ENCODE measurements at regions not wholly inside any gene's neighbourhood (a gene's known extent, or its start where the extent isn't known, plus 50 kb on each side); places are given as distances from the start of the nearest gene placed in this dataset.
"Not testable (repeated sequence)": the region's sequence is repeated elsewhere in the genome, so short reads cannot be mapped to it uniquely, and the experiment has no call there.

DNA sequence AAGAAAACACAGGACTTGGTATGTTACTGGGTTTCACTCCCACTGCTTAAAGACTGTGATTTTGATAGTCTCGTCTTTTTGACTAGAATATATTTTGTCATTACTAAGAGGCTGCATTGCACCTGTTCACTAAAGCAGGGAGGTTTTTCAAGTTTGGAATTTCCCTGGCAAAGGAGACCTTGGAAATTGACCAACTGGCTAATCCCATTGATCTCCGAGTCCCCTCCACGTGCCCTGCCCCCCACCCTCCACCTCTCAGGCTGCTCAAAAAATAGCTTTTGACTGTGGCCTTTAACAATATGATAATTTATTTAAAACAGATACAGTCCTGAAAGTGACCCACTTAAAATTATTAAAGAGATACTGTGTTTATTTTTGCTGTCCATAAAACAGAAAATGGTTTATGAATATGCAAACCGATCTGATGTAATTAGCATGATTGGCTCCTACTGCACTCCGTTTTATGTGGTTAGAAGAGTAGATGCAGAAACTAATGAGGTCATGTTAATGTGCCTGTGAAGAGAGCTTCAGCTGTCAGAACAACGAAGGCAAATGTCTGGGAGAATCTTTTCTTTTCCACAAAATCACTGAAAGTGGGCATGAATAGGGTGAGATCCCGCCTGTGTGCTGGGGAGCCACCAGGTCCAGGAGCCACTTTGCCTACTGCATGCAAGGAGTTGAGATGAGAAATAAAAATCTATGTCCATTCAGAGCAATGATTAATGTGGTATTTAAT lies 361.5 kb downstream of the RRAGC start:
- no peak for DNase-seq

- DNase-seq, result not testable (repeated sequence)
Observed at GRCh38 chr1:38493306-38493705, 366.3 kb downstream of the RRAGC start.

GRCh38 chr1:38489844-38490270 lies 369.7 kb downstream of the RRAGC start:
- DNase-seq, result no peak

DNA sequence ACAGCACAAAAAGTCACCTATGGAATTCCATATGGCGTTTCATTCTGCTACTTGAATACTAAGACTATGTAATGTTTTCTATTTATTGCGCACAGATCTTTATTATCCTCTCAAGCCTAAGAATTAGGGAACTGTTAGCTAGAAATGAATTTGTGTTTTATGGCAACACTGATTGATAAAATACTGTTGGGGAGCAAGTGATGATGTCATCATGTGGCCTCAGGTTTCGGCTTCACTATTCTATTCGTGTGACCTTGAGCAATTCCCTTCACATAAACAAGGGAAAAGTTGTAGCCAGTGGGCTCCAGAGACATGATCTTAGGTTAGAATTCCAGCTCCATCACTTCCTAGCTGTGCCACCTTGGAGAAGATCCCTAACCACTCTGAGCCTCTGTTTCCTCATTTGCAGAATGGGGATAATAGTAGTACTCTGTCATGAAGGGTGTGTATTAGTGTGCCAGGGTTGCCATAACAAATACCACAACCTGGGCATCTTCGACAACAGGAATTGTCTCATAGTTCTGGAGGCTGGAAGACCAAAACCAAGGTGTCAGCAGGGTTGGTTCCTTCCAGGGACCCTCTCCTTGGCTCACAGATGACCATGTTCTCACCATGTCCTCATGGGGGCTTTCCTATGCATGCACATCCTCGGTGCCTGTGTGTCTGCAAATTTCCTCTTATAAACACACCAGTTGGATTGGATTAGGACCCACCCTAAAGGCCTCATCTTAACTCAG lies 371.2 kb downstream of the RRAGC start:
- DNase-seq, result no peak

GRCh38 chr1:38487396-38487795 lies 372.2 kb downstream of the RRAGC start:
- DNase-seq, result no peak

DNA sequence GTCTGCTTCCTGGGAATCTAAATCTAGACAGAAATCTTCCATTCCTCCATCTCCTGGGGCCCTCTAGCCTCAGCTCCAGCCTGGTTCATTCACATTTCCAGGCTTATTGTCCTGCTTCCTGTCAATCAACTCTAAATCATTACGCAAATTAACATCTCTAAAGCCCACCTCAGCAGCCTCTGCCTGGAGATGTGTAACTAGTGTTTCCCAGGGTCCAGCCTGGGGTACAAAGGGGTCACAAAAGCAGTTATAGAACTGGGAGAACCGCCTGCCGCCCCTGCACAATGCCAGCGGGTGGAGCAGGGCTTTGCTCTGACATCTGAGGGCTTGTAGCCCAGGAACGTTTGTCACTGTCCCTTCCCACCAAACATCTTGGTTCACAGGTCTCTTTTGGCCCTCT lies 373.5 kb downstream of the RRAGC start:
- no peak for DNase-seq

DNA sequence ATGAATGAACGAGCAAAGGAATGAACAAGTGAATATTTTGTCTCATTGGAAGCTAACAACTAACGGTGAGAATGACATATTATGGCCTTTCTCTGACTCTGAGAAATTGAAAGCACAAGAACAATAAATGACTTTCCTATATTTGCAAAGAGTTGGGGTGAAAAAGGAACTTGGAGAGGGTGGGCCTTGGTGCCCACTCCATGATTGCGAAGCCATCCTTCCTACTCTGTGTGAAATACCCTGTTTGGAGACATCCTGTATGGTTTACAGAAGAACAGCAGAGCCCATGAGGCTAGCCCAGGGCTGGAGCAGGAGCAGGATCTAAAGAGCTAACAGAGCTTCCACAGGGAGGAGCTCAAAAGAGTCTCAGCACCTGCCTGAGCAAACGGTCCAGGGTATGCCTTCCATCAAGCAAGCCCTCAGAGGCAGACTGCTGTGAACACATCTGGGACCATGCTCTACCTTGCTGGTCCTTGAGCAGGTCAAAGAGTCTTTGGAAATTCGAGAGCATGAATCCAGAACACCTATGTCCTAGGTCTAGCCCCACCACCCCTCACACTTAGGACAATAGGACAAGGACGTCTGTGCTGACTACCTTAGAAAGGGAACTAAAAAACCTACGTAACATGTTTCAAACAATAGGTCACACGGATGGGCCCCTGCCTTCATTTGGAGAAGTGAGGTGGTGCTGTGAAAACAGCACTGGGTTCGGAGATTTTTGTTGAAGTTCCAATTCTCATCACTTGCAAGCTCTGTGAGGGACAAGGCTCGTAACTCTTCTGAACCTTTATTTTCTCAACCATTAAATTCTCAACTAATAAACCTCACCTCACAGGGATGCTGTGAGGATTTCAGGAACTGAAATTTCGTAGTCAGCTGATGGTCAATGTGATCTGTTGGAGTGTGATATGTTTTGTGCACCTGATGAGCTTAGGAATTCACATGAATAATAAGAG lies 377.4 kb downstream of the RRAGC start:
- no peak for DNase-seq

- not testable (repeated sequence) for DNase-seq
Observed at GRCh38 chr1:38479662-38480061, 379.9 kb downstream of the RRAGC start.

GRCh38 chr1:38477811-38478210 lies 381.8 kb downstream of the RRAGC start:
- no peak for DNase-seq

GRCh38 chr1:38476850-38477178 lies 382.8 kb downstream of the RRAGC start:
- no peak for DNase-seq

GRCh38 chr1:38476111-38476849 lies 383.3 kb downstream of the RRAGC start:
- no peak for DNase-seq

- DNase-seq, result no peak
Observed at GRCh38 chr1:38475624-38476005, 384.0 kb downstream of the RRAGC start.

DNA sequence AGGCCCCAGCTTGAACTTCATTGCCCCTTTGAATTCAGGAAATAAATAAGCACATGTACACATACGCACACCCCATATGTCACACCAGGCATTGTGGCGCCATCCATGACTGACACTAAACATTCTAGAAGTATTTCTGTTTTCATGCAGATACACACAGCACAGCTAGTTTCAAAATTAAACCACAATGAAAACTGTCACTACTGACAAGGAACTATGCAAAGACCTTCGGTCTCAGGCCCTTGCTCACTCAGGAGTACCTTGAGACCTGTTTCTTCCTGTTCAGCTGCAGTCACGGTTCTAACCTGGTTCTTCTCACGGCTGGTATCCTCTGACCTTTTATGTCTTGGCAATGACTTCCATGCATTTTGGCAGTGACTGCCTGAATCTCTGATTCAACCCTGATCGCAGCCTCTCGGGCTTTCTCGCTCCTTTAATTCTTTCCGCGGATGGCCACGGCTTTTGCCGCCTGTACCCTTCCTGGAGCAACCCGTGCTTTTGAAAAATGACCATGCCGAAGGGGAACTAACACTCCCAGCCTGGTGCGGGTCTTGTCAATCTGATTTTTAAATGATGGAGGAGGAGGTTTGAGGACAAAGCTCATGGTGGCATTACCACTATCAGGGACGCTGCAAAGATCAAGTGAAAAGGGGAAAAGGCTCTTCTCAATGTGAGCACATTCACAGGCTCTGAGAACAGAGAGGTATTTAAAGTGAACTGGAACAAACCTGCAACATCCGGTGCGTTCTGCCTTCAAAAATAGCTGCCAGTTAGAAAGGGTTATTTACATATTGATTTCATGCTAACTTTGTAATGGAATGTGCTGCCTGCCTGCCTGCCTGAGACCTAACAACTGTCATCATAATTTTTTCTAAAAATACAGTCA lies 384.6 kb downstream of the RRAGC start:
- no peak for DNase-seq

DNA sequence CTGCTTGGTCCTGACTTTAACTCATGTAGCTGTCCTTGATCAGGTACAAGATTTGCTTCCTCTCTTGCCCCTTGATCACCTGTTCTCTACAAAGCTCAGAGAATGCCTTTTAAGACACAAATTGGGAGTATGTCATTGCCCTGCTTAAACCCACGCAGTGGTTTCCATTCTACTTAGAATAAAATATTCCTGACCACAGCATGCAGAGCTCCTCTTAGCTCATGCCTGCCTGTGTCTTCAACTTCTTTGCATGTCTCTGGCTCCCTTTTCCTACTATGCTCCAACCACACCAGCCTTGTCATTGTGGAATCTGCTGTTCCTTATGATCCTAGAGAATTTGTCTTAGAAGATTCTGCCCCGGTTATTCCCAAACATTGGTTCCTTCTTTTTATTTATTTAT lies 393.1 kb downstream of the RRAGC start:
- DNase-seq, result no peak

- DNase-seq, result no peak
Observed at GRCh38 chr1:38465460-38465859, 394.1 kb downstream of the RRAGC start.

DNA sequence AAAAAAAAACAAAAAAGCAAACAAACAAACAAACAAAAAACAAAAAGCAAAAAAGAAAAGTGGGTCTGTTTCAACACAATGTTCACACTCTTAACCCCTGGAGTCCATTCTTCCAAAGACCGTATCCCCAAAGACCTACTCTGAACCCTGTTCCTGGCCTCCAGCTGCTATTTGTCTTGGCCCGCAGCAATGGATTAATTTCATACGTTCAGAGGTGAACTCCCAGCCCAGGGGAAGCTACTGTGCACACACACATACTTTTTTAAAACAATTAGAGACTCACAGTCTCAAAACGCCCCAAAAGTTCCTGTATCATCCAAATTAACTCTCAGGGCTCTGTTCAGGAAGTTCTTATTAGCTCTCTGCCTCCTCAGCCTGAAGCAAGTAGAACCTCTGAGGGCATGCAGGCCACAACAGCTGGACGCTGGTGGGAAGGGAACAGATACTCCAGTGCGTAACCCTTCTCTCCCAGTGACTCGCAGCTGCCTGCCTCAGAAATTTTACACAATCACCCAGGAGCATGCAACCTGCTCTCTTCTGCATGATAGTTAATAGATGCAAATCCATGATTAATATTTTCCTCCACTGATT lies 395.4 kb downstream of the RRAGC start:
- no peak for DNase-seq

DNA sequence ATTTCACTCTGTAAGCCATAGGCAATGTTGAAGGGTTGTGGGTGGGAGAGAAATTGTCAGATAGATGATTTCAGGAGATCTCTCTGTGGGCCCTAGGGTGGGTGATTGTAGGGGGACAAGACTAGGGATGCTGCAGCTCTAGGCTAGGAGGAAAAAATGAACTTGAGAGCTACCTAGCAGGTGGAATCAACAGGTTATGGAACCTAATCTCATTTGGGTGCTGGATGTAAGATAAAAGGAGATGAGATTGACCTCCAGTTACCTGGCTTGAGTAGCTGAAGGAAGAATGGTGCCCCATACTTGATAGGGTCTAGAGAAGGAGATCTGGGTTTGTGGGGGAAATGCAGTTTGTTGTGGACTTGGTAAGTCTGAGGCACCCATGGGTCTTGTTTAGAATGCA lies 396.5 kb downstream of the RRAGC start:
- DNase-seq, result no peak

DNA sequence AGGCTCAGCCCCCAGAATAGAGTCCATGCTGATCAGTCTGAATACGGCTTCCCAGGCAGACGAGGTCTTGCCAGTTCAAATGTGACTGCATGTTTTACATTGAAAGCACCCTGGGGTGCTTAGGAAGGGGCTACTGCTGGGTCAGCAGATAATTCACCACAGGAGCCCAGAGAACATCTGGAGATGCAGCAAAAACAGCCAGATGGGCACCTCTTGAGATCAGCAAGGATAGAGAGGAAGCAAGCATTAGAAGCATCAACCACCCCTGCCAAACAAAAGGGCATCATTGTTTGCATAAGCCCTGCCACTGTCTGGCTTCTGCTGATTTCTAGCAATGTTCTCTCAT lies 403.1 kb downstream of the RRAGC start:
- DNase-seq, result no peak

DNA sequence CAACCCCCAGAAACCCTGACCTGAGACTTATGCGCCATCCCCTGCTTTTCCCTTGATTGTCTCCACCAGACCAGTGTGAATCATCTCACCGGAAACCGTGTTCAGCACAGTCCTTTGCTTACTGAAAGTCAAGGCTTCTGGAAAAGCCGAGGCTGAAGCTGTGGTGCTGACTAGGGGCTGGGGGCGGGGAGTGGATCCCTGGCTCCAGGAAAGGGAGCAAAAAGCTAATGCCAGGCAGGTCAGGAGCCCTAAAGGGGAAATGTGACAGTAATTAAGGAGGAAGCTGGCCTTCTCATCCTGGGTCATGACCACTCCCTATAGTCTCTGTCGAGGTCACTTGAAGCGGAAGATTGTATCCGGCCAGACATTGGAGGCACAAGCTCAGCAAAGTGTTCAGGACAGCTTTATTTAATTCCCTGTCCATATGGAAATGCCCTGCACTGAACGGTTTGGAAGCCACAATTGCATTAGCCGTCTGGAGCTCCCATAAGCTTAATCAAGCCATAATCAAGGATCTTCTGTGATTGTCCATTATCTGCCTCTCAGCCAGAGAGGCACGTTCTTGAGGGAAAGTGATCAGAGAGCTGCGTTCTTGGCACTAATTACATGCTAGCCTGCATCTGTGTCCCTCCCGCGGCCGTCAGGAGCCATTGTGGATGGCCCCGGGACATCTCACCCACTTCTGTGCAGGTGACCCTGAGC lies 403.6 kb downstream of the RRAGC start:
- DNase-seq, result no peak

GRCh38 chr1:38454749-38455441 lies 404.7 kb downstream of the RRAGC start:
- DNase-seq, result no peak
